ENCODE measurements at regions not wholly inside any gene's neighbourhood (a gene's known extent, or its start where the extent isn't known, plus 50 kb on each side); places are given as distances from the start of the nearest gene placed in this dataset.

DNA sequence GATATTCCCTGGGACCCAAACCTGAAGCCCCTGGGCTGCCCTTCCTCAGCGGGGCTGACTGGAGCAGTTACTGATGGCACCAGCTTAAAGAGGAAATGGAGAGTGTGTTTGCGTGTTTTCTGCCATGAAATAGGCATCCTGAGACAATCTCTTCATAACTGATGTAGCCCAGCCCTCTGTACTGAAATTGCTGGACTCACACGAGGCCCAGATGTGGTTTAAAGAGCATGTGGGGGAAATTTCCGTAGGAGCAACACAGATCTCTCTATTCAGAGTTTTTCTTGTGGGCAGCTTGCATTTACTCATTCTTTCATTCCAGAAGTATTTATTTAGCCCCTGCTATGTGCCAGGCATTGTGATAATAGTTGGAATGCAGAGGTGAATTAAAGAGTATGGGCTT, 782.1 kb upstream of the TBX3 start:
- H3K27ac ChIP-seq (ENCODE audit: insufficient read depth, low read length), result no peak overlapping the region
- no peak overlapping the region for H3K4me2 ChIP-seq (ENCODE audit: extremely low read depth, insufficient read depth, low read length)
- H3K4me3 ChIP-seq (replicated peaks in 1 of 4; ENCODE audit: control extremely low read depth in 1 of 4, insufficient read depth in 1 of 4, low read depth in 3 of 4, low read length in 4 of 4), result no peak overlapping the region
- TF ChIP-seq EZH2 (IDR thresholded peaks at IDR 0.05; ENCODE audit: low read length, missing control alignments), result no peak
- TF ChIP-seq, protein P1, sequence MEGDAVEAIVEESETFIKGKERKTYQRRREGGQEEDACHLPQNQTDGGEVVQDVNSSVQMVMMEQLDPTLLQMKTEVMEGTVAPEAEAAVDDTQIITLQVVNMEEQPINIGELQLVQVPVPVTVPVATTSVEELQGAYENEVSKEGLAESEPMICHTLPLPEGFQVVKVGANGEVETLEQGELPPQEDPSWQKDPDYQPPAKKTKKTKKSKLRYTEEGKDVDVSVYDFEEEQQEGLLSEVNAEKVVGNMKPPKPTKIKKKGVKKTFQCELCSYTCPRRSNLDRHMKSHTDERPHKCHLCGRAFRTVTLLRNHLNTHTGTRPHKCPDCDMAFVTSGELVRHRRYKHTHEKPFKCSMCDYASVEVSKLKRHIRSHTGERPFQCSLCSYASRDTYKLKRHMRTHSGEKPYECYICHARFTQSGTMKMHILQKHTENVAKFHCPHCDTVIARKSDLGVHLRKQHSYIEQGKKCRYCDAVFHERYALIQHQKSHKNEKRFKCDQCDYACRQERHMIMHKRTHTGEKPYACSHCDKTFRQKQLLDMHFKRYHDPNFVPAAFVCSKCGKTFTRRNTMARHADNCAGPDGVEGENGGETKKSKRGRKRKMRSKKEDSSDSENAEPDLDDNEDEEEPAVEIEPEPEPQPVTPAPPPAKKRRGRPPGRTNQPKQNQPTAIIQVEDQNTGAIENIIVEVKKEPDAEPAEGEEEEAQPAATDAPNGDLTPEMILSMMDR (conservative IDR thresholded peaks at IDR 0.05 in 1 of 2, IDR thresholded peaks at IDR 0.05 in 1 of 2; ENCODE audit: low read depth in 1 of 2, low read length in 2 of 2), result no peak
- H2AFZ ChIP-seq (ENCODE audit: low read length), result no peak overlapping the region
- no peaks in the 10 kb centered on the region for H3K27me3 ChIP-seq (ENCODE audit: control insufficient read depth, insufficient read depth, low read length)
- H3K36me3 ChIP-seq (ENCODE audit: control insufficient read depth, insufficient read depth, low read length), result no peaks in the 10 kb centered on the region
- no peaks in the 10 kb centered on the region for H3K9me3 ChIP-seq (ENCODE audit: control insufficient read depth, insufficient read depth, low read depth, low read length)
- H4K20me1 ChIP-seq (ENCODE audit: control insufficient read depth, extremely low read depth, insufficient read depth, low read length), result no peaks in the 10 kb centered on the region
- peak in 1 of 2 donors; percentile 13 for DNase-seq (ENCODE audit: low read depth in 2 of 2)
- no peak overlapping the region for H3K9ac ChIP-seq (ENCODE audit: insufficient read depth, low read length)
- no peaks in the 10 kb centered on the region for H3K4me1 ChIP-seq (ENCODE audit: control insufficient read depth, extremely low read depth, insufficient read depth, low read length)
- no peaks in the 10 kb centered on the region for H3K79me2 ChIP-seq (ENCODE audit: control insufficient read depth, insufficient read depth, low read length)

DNA sequence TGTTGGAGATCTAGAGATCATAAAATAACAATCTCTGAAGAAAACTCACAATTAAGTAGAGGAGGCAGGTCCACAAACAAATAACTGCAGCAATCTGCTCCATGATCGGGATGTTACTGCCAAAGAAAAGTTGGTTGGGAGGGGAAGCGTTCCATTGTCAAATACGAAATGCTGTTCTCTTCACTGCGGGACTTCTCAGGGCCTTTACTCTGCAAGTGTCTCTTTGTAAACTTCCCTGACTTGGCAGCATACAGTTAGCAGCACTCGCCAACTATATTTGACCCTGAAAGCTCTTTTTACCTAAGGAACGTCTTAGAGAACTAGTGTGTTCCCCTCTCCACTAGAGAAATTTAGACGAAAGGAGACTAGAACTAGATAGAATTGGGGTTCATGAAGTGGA, 780.7 kb upstream of the TBX3 start:
- H3K27ac ChIP-seq (ENCODE audit: insufficient read depth, low read length), result no peak overlapping the region
- no peaks in the 10 kb centered on the region for H3K36me3 ChIP-seq (ENCODE audit: control insufficient read depth, insufficient read depth, low read length)
- H3K4me3 ChIP-seq (replicated peaks in 1 of 4; ENCODE audit: control extremely low read depth in 1 of 4, insufficient read depth in 1 of 4, low read depth in 3 of 4, low read length in 4 of 4), result no peak overlapping the region
- no peaks in the 10 kb centered on the region for H4K20me1 ChIP-seq (ENCODE audit: control insufficient read depth, extremely low read depth, insufficient read depth, low read length)
- DNase-seq (ENCODE audit: low read depth in 2 of 2), result no peak
- H2AFZ ChIP-seq (ENCODE audit: low read length), result no peak overlapping the region
- TF ChIP-seq EZH2 (IDR thresholded peaks at IDR 0.05; ENCODE audit: low read length, missing control alignments), result no peak
- TF ChIP-seq, protein P1 (conservative IDR thresholded peaks at IDR 0.05 in 1 of 2, IDR thresholded peaks at IDR 0.05 in 1 of 2; ENCODE audit: low read depth in 1 of 2, low read length in 2 of 2), result no peak
- no peaks in the 10 kb centered on the region for H3K79me2 ChIP-seq (ENCODE audit: control insufficient read depth, insufficient read depth, low read length)
- no peak overlapping the region for H3K4me2 ChIP-seq (ENCODE audit: extremely low read depth, insufficient read depth, low read length)
- H3K4me1 ChIP-seq (ENCODE audit: control insufficient read depth, extremely low read depth, insufficient read depth, low read length), result no peaks in the 10 kb centered on the region
- no peak overlapping the region for H3K9ac ChIP-seq (ENCODE audit: insufficient read depth, low read length)
- no peaks in the 10 kb centered on the region for H3K9me3 ChIP-seq (ENCODE audit: control insufficient read depth, insufficient read depth, low read depth, low read length)
- H3K27me3 ChIP-seq (ENCODE audit: control insufficient read depth, insufficient read depth, low read length), result no peaks in the 10 kb centered on the region

DNA sequence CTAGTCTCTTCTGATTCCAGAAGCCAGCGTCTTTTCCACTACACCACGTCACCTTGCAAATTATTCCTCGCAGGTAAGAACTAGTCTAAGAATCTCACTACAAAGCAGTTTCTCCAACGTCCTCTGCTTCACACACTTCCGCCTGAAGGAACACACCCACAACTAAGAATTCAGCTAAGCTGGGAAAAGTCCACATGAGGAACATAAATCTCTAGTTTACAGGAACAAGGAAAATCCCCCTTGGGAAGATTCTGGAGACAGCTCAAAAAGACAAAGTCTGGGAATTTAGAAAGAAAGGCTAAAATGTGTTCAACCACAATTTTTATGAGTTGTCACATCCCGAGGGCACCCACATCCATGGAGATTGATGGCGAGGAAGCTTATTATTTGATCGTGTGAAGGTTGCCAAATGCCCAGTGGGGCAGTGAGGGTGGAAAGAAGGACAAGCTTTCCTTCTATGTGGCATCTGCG, 780.2 kb upstream of the TBX3 start:
- H4K20me1 ChIP-seq (ENCODE audit: control insufficient read depth, extremely low read depth, insufficient read depth, low read length), result no peaks in the 10 kb centered on the region
- no peak overlapping the region for H3K9ac ChIP-seq (ENCODE audit: insufficient read depth, low read length)
- no peak for DNase-seq (ENCODE audit: low read depth in 2 of 2)
- no peak overlapping the region for H3K27ac ChIP-seq (ENCODE audit: insufficient read depth, low read length)
- H3K4me3 ChIP-seq (replicated peaks in 1 of 4; ENCODE audit: control extremely low read depth in 1 of 4, insufficient read depth in 1 of 4, low read depth in 3 of 4, low read length in 4 of 4), result no peak overlapping the region
- no peaks in the 10 kb centered on the region for H3K79me2 ChIP-seq (ENCODE audit: control insufficient read depth, insufficient read depth, low read length)
- no peaks in the 10 kb centered on the region for H3K4me1 ChIP-seq (ENCODE audit: control insufficient read depth, extremely low read depth, insufficient read depth, low read length)
- no peaks in the 10 kb centered on the region for H3K27me3 ChIP-seq (ENCODE audit: control insufficient read depth, insufficient read depth, low read length)
- TF ChIP-seq EZH2 (IDR thresholded peaks at IDR 0.05; ENCODE audit: low read length, missing control alignments), result no peak
- TF ChIP-seq, protein P1 (conservative IDR thresholded peaks at IDR 0.05 in 1 of 2, IDR thresholded peaks at IDR 0.05 in 1 of 2; ENCODE audit: low read depth in 1 of 2, low read length in 2 of 2), result no peak
- no peak overlapping the region for H2AFZ ChIP-seq (ENCODE audit: low read length)
- H3K9me3 ChIP-seq (ENCODE audit: control insufficient read depth, insufficient read depth, low read depth, low read length), result no peaks in the 10 kb centered on the region
- H3K4me2 ChIP-seq (ENCODE audit: extremely low read depth, insufficient read depth, low read length), result no peak overlapping the region
- H3K36me3 ChIP-seq (ENCODE audit: control insufficient read depth, insufficient read depth, low read length), result no peaks in the 10 kb centered on the region

All from fibroblast of lung (primary cell).